ENCODE measurements at regions not wholly inside any gene's neighbourhood (a gene's known extent, or its start where the extent isn't known, plus 50 kb on each side); places are given as distances from the start of the nearest gene placed in this dataset.
A peak's percentile ranks its signal among the peaks of the same experiment; 100 is the strongest.

DNA sequence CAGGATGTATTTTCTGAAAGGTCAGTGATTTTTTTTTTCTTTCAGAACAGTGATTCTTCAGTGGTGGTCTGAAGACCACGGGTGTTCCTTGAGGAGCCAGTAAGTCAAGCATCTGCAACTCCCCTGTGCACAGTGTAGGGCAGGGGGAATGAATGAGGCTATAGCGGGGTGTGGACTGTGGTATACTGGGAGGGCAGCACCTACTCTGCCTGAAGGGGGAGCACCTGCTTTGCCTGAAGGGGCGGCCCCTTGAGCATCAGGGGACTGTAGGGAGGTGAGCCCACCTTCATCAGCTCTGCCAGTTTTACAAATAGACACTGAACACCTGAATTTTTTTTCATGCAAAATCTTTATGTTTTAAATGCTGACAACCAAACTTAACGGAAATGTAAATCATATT, 77.5 kb upstream of the RIPOR2 start:
- no peak overlapping the region for H3K27ac ChIP-seq
- TF ChIP-seq, protein P1, sequence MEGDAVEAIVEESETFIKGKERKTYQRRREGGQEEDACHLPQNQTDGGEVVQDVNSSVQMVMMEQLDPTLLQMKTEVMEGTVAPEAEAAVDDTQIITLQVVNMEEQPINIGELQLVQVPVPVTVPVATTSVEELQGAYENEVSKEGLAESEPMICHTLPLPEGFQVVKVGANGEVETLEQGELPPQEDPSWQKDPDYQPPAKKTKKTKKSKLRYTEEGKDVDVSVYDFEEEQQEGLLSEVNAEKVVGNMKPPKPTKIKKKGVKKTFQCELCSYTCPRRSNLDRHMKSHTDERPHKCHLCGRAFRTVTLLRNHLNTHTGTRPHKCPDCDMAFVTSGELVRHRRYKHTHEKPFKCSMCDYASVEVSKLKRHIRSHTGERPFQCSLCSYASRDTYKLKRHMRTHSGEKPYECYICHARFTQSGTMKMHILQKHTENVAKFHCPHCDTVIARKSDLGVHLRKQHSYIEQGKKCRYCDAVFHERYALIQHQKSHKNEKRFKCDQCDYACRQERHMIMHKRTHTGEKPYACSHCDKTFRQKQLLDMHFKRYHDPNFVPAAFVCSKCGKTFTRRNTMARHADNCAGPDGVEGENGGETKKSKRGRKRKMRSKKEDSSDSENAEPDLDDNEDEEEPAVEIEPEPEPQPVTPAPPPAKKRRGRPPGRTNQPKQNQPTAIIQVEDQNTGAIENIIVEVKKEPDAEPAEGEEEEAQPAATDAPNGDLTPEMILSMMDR (conservative IDR thresholded peaks at IDR 0.05), result 0 out of 2 replicates have a peak, but pooled peaks have one; percentile 10

DNA sequence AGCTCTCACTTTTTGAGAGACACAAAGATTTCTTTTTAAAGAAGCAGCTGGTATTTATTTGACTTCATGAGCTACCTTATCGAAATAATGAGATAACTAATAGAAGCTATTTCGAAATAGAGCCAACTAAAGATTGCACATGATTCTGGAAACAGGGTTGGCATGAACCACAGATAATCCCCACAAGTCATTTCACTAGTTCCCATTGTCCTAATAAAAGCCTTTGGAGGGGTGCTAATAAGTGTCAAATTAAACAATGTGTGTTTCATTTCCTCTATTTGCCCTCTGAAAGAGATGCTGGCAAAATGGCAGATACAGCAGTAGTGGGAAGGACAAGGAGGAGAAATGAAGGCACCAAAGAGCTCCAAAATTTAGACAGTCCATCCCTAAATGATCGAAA, 78.6 kb upstream of the RIPOR2 start:
- TF ChIP-seq, protein P1 (conservative IDR thresholded peaks at IDR 0.05), result no peak
- no peak overlapping the region for H3K27ac ChIP-seq

DNA sequence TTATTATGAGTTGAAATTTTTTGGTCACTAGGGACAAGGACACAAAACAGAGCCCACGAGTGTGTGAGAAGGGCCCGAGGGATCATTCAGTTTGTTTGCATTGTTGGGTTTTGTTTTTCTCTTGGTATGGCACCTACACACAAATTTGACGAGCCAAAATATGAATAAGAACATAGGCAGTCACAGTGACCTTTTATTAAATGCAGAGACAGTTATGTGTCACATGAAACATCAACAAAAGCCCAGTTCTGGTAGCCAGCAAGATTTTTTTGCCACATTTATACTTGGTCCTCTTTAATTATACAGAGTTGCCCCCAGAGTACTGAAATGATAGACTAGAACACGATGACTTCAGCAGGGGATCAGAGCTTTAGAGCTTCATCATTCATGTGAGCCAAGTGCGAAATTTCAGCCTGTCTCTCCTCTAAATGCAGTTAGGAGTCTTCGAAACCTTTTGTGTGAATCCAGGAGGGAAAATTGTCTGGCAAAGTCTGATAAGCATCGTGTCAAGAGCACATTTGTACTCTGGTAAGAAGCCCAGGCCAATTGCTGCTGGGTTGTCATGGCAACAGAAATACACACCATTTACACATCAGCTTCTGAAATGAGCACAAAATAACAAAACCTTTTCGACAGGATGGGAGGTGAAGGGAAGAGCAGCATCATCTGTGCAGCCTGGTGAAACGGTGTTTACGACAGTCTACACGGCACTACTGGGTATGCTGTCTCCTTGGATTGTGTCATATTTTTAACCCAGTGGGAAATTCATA, 79.2 kb upstream of the RIPOR2 start:
- TF ChIP-seq, protein P1 (conservative IDR thresholded peaks at IDR 0.05), result no peak
- H3K27ac ChIP-seq, result no peak overlapping the region

DNA sequence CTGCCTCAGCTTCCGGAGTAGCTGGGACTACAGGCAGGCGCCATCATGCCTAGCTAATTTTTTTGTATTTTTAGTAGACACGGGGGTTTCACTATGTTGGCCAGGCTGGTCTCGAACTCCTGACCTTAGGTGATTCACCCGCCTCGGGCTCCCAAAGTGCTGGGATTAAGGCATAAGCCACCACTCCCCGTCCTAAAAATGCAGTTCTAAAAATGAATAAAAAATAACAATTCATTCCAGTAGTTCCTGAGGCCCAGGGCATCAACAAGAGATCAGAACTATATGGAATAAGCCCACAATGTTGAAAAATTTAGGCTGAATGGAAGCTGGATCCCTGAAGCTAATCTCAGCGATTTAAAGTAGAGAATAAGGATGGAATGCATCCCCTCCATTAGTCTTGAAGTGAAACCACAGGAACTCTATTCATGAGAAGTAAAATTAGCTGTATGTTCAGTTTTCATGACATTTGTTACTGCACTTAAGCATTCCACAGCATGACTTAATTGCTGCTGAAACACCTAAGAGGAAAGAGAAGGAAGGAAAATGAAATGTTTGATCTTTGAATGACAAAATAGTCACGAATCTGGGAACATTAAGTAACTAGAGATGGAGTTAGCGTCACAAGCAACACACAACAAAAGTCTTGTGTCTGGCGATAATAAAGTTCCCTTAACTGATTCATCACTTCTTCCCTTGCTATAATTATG, 80.4 kb upstream of the RIPOR2 start:
- TF ChIP-seq, protein P1 (conservative IDR thresholded peaks at IDR 0.05), result no peak
- no peak overlapping the region for H3K27ac ChIP-seq

DNA sequence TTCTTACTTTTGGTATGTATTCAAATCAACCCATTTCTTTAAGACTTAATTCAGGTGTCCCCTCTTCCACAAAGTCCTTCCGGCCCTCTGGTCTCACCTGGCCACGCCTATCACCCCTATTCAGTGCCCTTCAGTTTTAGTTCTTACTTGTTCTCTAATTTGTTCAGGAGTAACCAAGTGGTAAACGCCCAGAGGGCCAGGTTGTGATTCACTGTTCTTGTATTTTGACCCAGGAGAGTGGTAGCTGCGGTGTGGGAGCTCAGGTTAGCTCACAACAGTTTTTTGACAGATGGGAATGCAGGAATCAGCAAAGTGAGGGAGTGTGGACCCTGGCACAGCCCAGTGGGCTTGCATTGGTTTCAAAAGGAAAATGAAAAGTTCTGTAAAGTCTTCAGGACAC, 81.7 kb upstream of the RIPOR2 start:
- TF ChIP-seq, protein P1 (conservative IDR thresholded peaks at IDR 0.05), result no peak
- no peak overlapping the region for H3K27ac ChIP-seq

DNA sequence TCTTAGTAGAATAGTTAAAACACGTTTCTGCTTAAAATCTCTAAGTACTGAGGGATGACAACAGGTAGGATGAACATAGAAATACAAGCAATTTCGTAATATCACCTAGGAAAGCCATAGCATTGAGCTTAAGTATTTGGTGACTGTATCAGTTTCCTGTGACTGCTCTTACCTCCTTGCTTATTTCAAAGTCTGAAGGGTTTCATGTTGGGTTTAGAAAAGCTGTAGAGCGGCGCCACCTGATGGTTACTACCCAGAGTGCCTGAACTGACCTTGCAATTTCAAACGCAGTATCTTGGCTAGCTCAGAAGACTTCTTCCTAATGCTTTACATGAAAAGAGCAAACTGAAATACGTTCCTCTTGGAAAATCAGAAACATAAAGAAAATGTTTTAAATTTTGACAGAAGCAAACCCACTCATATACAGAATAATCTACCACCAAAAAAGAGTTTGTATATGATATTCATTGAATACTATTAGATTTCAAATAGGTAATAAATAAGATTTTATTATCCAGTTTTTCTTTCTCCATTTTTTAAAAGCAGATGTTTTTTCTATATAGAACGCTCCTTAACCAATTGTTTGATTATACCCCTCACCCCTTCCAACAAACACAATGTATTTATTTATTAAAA, 82.3 kb upstream of the RIPOR2 start:
- no peak overlapping the region for H3K27ac ChIP-seq
- TF ChIP-seq, protein P1 (conservative IDR thresholded peaks at IDR 0.05), result peak; percentile 95

DNA sequence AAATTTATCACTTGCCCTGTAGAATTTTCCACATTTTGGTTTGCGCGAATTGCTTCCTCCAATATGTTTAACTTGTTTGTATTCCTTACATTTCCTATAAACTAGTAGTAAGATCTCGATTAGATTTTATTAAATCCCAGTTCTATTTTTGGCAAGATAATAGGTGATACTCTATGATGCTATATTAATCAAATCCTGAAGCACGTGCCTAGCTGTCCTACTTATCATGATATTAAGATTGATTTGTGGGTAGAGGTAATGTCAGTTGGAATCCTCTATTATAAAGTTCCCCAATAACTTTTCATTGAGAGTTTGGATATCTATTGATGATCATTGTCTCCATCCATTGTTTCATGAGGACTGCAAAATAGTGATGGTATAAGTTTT, 82.8 kb upstream of the RIPOR2 start:
- H3K27ac ChIP-seq, result no peak overlapping the region
- TF ChIP-seq, protein P1 (conservative IDR thresholded peaks at IDR 0.05), result no peak

Measured in VCaP (cell line).